HepG2 (cell line): ENCODE measurements at regions not wholly inside any gene's neighbourhood (a gene's known extent, or its start where the extent isn't known, plus 50 kb on each side); places are given as distances from the start of the nearest gene placed in this dataset.

Experiments used
- ATAC-seq: fragments of 200-7000 bp; cut with Tn5 transposase; 3 replicates; pipeline ENCODE4 v1.9.1; 2020; ENCODE audit warnings: mild to moderate bottlenecking, moderate library complexity
- BruUV-seq: library from RNA; stranded (reverse); fragments of 400-500 nt; replicated peaks from 2 replicates; lab custom pipeline; 2021; lab: Mats Ljungman, UMichigan
- CTCF ChIA-PET: fragments of 300-600 bp; formaldehyde crosslinking; extraction: SDS; loops from one replicate; lab custom pipeline; 2021; ENCODE audit warnings: low total read pairs, inconsistent platforms, low intra/inter-chr PET ratio; lab: Yijun Ruan, JAX
- POLR2A ChIA-PET: fragments of 350-600 bp; sonication (Branson Sonifier 250); formaldehyde crosslinking; loops from one replicate; lab custom pipeline; 2020; ENCODE audit warnings: antibody characterized with exemption, inconsistent platforms; lab: Yijun Ruan, JAX
- DNase-seq: peaks from one replicate; pipeline ENCODE4 v3.0.0-alpha.2; 2015; ENCODE audit warnings: low spot score
- FAIRE-seq: peaks from 3 replicates; lab custom pipeline; 2011; peaks lifted over from hg19 to GRCh38; lab: Jason Lieb, UNC
- H2AFZ ChIP-seq: one replicate; pipeline ENCODE4 v1.6.1; 2011; ENCODE audit warnings: low read length, inconsistent platforms
- H3K27ac ChIP-seq: fragments of 300-600 bp; 3 replicates; pipeline ENCODE4 v1.8.0; 2011; ENCODE audit warnings: mixed run types, mild to moderate bottlenecking, mixed read lengths, low read length, inconsistent platforms; ENCODE audit not compliant: insufficient read depth; ENCODE audit errors: extremely low read length
- H3K27me3 ChIP-seq, 2 experiments: fragments of 200-600 bp in 1 of 2; 2 replicates in 1 of 2; 3 replicates in 1 of 2; pipeline versions ENCODE4 v1.6.0 to v1.8.0; 2011; ENCODE audit warnings: low read length in 2 of 2, mild to moderate bottlenecking in 2 of 2, moderate library complexity in 2 of 2, inconsistent platforms in 1 of 2; ENCODE audit not compliant: insufficient read depth in 2 of 2, control insufficient read depth in 1 of 2
- H3K36me3 ChIP-seq, 2 experiments: fragments of 200-600 bp in 1 of 2; replicated peaks in 1 of 2; 2 replicates in 1 of 2; 3 replicates in 1 of 2; pipeline versions ENCODE4 v1.5.1 to v1.8.0; 2011; ENCODE audit warnings: low read length in 2 of 2, inconsistent platforms in 1 of 2; ENCODE audit not compliant: insufficient read depth in 2 of 2, control insufficient read depth in 1 of 2
- H3K4me1 ChIP-seq: 2 replicates; pipeline ENCODE4 v1.5.1; 2012; ENCODE audit warnings: low read length, inconsistent platforms; ENCODE audit not compliant: insufficient read depth
- H3K4me2 ChIP-seq: 2 replicates; pipeline ENCODE4 v1.6.0; 2011; ENCODE audit warnings: low read depth, low read length, inconsistent platforms
- H3K4me3 ChIP-seq, 3 experiments: fragments of 200-600 bp in 1 of 3; sonication (generic), shearing (Covaris generic) in 1 of 3; replicated peaks in 1 of 3; 2 replicates each; pipeline ENCODE4 v1.5.1; 2011 to 2016; ENCODE audit warnings: low read length in 3 of 3, inconsistent platforms in 2 of 3, low read depth in 2 of 3, mild to moderate bottlenecking in 2 of 3, control low read depth in 1 of 3, mixed read lengths in 1 of 3; ENCODE audit not compliant: insufficient read depth in 1 of 3
- H3K79me2 ChIP-seq: one replicate; pipeline ENCODE4 v1.6.1; 2011; ENCODE audit warnings: low read length, inconsistent platforms; ENCODE audit not compliant: insufficient read depth
- H3K9ac ChIP-seq: 2 replicates; pipeline ENCODE4 v1.6.0; 2011; ENCODE audit warnings: mild to moderate bottlenecking, low read depth, low read length, inconsistent platforms; ENCODE audit not compliant: insufficient read depth
- H3K9me3 ChIP-seq: 2 replicates; pipeline ENCODE4 v1.5.1; 2012; ENCODE audit warnings: mild to moderate bottlenecking, low read length
- H4K20me1 ChIP-seq: 2 replicates; pipeline ENCODE4 v1.6.0; 2011; ENCODE audit warnings: inconsistent platforms, mild to moderate bottlenecking, low read length, moderate library complexity; ENCODE audit not compliant: insufficient read depth
- ASH2L ChIP-seq: fragments of 300-600, 200-600 bp; sonication (generic); IDR thresholded peaks from 2 replicates; pipeline ENCODE4 v1.7.0; 2017; ENCODE audit warnings: low read depth, mild to moderate bottlenecking, moderate library complexity, mixed read lengths, low read length; ENCODE audit not compliant: insufficient read length
- MTF2 ChIP-seq: sonication (generic); formaldehyde crosslinking; IDR thresholded peaks from 2 replicates; pipeline ENCODE4 v1.5.0; 2020; ENCODE audit warnings: missing genetic modification reagents, borderline replicate concordance
- POGZ ChIP-seq: sonication (generic); formaldehyde crosslinking; IDR thresholded peaks from 2 replicates; pipeline ENCODE4 v1.4.0; 2020; ENCODE audit warnings: mild to moderate bottlenecking, missing genetic modification reagents
- POLR2AphosphoS5 ChIP-seq: IDR thresholded peaks from 2 replicates; pipeline ENCODE4 v1.6.1; 2012; ENCODE audit warnings: low read depth, low read length
- PRPF4 ChIP-seq: fragments of 200-400 bp; formaldehyde crosslinking; IDR thresholded peaks from 2 replicates; pipeline ENCODE4 v1.6.1; 2016; ENCODE audit warnings: low read length, low read depth; ENCODE audit not compliant: poor library complexity, severe bottlenecking
- RBM22 ChIP-seq: fragments of 200-400 bp; formaldehyde crosslinking; optimal IDR thresholded peaks from 2 replicates; pipeline ENCODE3; 2017; ENCODE audit warnings: mild to moderate bottlenecking, low read length, moderate library complexity
- RELA ChIP-seq: sonication (generic); formaldehyde crosslinking; IDR thresholded peaks from 2 replicates; pipeline ENCODE4 v1.4.0; 2020; ENCODE audit warnings: missing genetic modification reagents
- RXRB ChIP-seq: IDR thresholded peaks from 2 replicates; pipeline ENCODE4 v1.6.1; 2016; ENCODE audit warnings: borderline replicate concordance, missing genetic modification reagents, missing compliant biosample characterization
- TAF1 ChIP-seq: sonication (generic); formaldehyde crosslinking; IDR thresholded peaks from 2 replicates; pipeline ENCODE4 v1.4.0; 2020; ENCODE audit warnings: missing genetic modification reagents
- ZBTB44 ChIP-seq: sonication (generic); formaldehyde crosslinking; IDR thresholded peaks from 2 replicates; pipeline ENCODE4 v1.4.0; 2020; ENCODE audit warnings: missing genetic modification reagents
- ZFAT ChIP-seq: sonication (generic); formaldehyde crosslinking; conservative IDR thresholded peaks from 2 replicates; pipeline ENCODE4 v1.8.1; 2023; ENCODE audit warnings: missing genetic modification reagents, inconsistent platforms
- ZMAT5 ChIP-seq: sonication (generic); formaldehyde crosslinking; IDR thresholded peaks from 2 replicates; pipeline ENCODE4 v1.5.0; 2020; ENCODE audit warnings: mild to moderate bottlenecking, low read depth, missing genetic modification reagents, borderline replicate concordance
- ZNF143 ChIP-seq: sonication (generic); formaldehyde crosslinking; IDR thresholded peaks from 2 replicates; pipeline ENCODE4 v1.4.0; 2020; ENCODE audit warnings: missing genetic modification reagents
- ZNF615 ChIP-seq: sonication (generic); formaldehyde crosslinking; IDR thresholded peaks from 2 replicates; pipeline ENCODE4 v1.5.0; 2020; ENCODE audit warnings: mild to moderate bottlenecking, missing genetic modification reagents, borderline replicate concordance
- ZNF776 ChIP-seq: sonication (generic); formaldehyde crosslinking; IDR thresholded peaks from 2 replicates; pipeline ENCODE4 v1.4.0; 2020; ENCODE audit warnings: mild to moderate bottlenecking, missing genetic modification reagents
- ZZZ3 ChIP-seq: sonication (generic); formaldehyde crosslinking; IDR thresholded peaks from 2 replicates; pipeline ENCODE4 v1.4.0; 2020; ENCODE audit warnings: missing genetic modification reagents, mild to moderate bottlenecking, borderline replicate concordance
- in situ Hi-C: cut with HindIII; loops from 2 replicates; pipeline ENCODE4 v1.10.0; 2017; ENCODE audit warnings: low pct_unique_long_range_greater_than_20kb; ENCODE audit not compliant: extremely low pct_ligation_motif_present
- intact Hi-C: fragments of 100-400 bp; cut with micrococcal nuclease; formaldehyde crosslinking; loops from one replicate; pipeline ENCODE4 v1.10.0; 2022; ENCODE audit not compliant: unreplicated experiment
- TF ChIP-seq, protein P1 (sequence below): sonication (generic); formaldehyde crosslinking; IDR thresholded peaks from 2 replicates; pipeline ENCODE4 v1.4.0; 2020; ENCODE audit warnings: mild to moderate bottlenecking, low read depth, missing genetic modification reagents
- TF ChIP-seq, protein P2 (sequence below): sonication (generic); formaldehyde crosslinking; IDR thresholded peaks from 2 replicates; pipeline ENCODE4 v1.8.0; 2022; ENCODE audit warnings: missing genetic modification reagents, mild to moderate bottlenecking, moderate library complexity, borderline replicate concordance

DNA sequence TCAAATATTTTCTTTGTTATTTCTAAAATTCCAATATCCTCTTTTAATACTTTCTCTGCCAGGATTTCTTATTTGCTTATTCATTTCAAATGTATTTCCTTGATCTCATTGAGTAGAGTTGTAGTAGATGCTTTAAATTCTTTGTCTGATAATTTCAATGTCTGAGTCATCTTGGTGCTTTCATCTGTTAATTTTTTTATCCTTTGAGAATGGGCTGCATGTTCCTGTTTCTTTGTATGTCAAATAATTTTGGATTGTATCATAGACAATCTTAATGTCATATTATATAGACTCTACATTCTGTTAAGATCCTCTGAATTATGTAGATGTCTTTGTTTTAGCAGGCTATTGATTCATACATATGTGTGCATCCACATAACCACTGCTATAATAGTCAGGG, 57.5 kb downstream of the MYEOV start:
- intact Hi-C loops (no loop called here), in situ Hi-C loops (no loop called here)
- no peak overlapping the region for H3K9ac ChIP-seq
- no peaks in the 10 kb centered on the region for H3K79me2 ChIP-seq
- no peak overlapping the region for H2AFZ ChIP-seq
- no peak for FAIRE-seq
- H3K4me2 ChIP-seq: no peak overlapping the region
- no peaks in the 10 kb centered on the region for H3K9me3 ChIP-seq
- no peak overlapping the region for H3K27ac ChIP-seq
- H3K36me3 ChIP-seq: no peaks in the 10 kb centered on the region
- H3K4me3 ChIP-seq: no peak overlapping the region
- BruUV-seq: no TSS peak
- POLR2A ChIA-PET: no interaction called here
- H3K4me1 ChIP-seq: peaks cover 13% of the 10 kb centered on the region
- no peak for ATAC-seq
- H4K20me1 ChIP-seq: no peaks in the 10 kb centered on the region
- H3K27me3 ChIP-seq: peaks cover 0 to 4% of the 10 kb centered on the region in 2 experiments; a peak in 2 of 5 replicates
- TF ChIP-seq RXRB (CRISPR knock-in tag): no peak
- TF ChIP-seq TAF1 (CRISPR knock-in tag): no peak
- TF ChIP-seq ZNF776 (CRISPR knock-in tag): no peak
- no peak for TF ChIP-seq ZFAT
- no peak for TF ChIP-seq ZNF615 (CRISPR knock-in tag)
- no peak for TF ChIP-seq ZBTB44 (CRISPR knock-in tag)
- TF ChIP-seq ZMAT5 (CRISPR knock-in tag): no peak
- TF ChIP-seq POLR2AphosphoS5: no peak
- no peak for TF ChIP-seq MTF2 (CRISPR knock-in tag)
- TF ChIP-seq PRPF4: no peak
- TF ChIP-seq, protein P1, sequence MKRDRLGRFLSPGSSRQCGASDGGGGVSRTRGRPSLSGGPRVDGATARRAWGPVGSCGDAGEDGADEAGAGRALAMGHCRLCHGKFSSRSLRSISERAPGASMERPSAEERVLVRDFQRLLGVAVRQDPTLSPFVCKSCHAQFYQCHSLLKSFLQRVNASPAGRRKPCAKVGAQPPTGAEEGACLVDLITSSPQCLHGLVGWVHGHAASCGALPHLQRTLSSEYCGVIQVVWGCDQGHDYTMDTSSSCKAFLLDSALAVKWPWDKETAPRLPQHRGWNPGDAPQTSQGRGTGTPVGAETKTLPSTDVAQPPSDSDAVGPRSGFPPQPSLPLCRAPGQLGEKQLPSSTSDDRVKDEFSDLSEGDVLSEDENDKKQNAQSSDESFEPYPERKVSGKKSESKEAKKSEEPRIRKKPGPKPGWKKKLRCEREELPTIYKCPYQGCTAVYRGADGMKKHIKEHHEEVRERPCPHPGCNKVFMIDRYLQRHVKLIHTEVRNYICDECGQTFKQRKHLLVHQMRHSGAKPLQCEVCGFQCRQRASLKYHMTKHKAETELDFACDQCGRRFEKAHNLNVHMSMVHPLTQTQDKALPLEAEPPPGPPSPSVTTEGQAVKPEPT (CRISPR knock-in tag): no peak
- TF ChIP-seq RBM22: no peak
- no peak for TF ChIP-seq POGZ (CRISPR knock-in tag)
- TF ChIP-seq, protein P2, sequence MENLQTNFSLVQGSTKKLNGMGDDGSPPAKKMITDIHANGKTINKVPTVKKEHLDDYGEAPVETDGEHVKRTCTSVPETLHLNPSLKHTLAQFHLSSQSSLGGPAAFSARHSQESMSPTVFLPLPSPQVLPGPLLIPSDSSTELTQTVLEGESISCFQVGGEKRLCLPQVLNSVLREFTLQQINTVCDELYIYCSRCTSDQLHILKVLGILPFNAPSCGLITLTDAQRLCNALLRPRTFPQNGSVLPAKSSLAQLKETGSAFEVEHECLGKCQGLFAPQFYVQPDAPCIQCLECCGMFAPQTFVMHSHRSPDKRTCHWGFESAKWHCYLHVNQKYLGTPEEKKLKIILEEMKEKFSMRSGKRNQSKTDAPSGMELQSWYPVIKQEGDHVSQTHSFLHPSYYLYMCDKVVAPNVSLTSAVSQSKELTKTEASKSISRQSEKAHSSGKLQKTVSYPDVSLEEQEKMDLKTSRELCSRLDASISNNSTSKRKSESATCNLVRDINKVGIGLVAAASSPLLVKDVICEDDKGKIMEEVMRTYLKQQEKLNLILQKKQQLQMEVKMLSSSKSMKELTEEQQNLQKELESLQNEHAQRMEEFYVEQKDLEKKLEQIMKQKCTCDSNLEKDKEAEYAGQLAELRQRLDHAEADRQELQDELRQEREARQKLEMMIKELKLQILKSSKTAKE: no peak
- no peak for TF ChIP-seq ZZZ3 (CRISPR knock-in tag)
- no peak for TF ChIP-seq RELA
- no peak for TF ChIP-seq ASH2L
- TF ChIP-seq ZNF143 (CRISPR knock-in tag): no peak
- DNase-seq: no peak
- CTCF ChIA-PET: no interaction called here
